GM12878 (cell line): ENCODE measurements at regions not wholly inside any gene's neighbourhood (a gene's known extent, or its start where the extent isn't known, plus 50 kb on each side); places are given as distances from the start of the nearest gene placed in this dataset.

Source experiments
- ATAC-seq: fragments of 200-7000 bp; cut with Tn5 transposase; 3 replicates; pipeline ENCODE4 v1.9.1; 2020; ENCODE audit warnings: mild to moderate bottlenecking, moderate library complexity
- BruUV-seq: library from RNA; stranded (reverse); fragments of 400-500 nt; replicated peaks from 2 replicates; lab custom pipeline; 2021; lab: Mats Ljungman, UMichigan
- CTCF ChIA-PET: fragments of 300-600 bp; sonication (Branson Sonifier 250); formaldehyde crosslinking; extraction: SDS; loops from one replicate; lab custom pipeline; 2021; ENCODE audit warnings: inconsistent platforms; lab: Yijun Ruan, JAX
- POLR2A ChIA-PET: fragments of 350-600 bp; formaldehyde crosslinking; extraction: SDS; loops from one replicate; lab custom pipeline; 2021; ENCODE audit warnings: inconsistent platforms; lab: Charles Lee
- RAD21 ChIA-PET: fragments of 300-600 bp; sonication (Branson Sonifier 250); formaldehyde crosslinking; loops from one replicate; lab custom pipeline; 2023; ENCODE audit warnings: antibody characterized with exemption; ENCODE audit not compliant: unreplicated experiment; lab: Charles Lee
- SMC1A ChIA-PET: fragments of 300-600 bp; sonication (Branson Sonifier 250); formaldehyde crosslinking; loops from one replicate; lab custom pipeline; 2023; ENCODE audit not compliant: unreplicated experiment, uncharacterized antibody; lab: Charles Lee
- DNase-seq: peaks from one replicate; pipeline ENCODE4 v3.0.0-alpha.2; 2011; ENCODE audit warnings: low read depth, low spot score
- FAIRE-seq: peaks from 3 replicates; lab custom pipeline; 2011; peaks lifted over from hg19 to GRCh38; lab: Jason Lieb, UNC
- H2AFZ ChIP-seq: 2 replicates; pipeline ENCODE4 v1.6.0; 2011; ENCODE audit warnings: low read depth, low read length, control low read depth; ENCODE audit not compliant: control insufficient read depth
- H3K27ac ChIP-seq: 2 replicates; pipeline ENCODE4 v1.5.1; 2011; ENCODE audit warnings: control low read depth; ENCODE audit not compliant: control insufficient read depth, insufficient read depth
- H3K27me3 ChIP-seq, 2 experiments: replicated peaks in 1 of 2; 2 replicates each; pipeline versions ENCODE4 v1.6.0 to v1.6.1; 2011; ENCODE audit warnings: low read length in 1 of 2; ENCODE audit not compliant: control insufficient read depth in 2 of 2, insufficient read depth in 2 of 2
- H3K36me3 ChIP-seq, 2 experiments: 2 replicates each; pipeline ENCODE4 v1.5.1; 2011; ENCODE audit warnings: low read length in 1 of 2; ENCODE audit not compliant: control insufficient read depth in 2 of 2, insufficient read depth in 2 of 2
- H3K4me1 ChIP-seq: 2 replicates; pipeline ENCODE4 v1.6.1; 2011; ENCODE audit warnings: mild to moderate bottlenecking, low read length, moderate library complexity, mixed read lengths; ENCODE audit not compliant: control insufficient read depth, insufficient read depth
- H3K4me2 ChIP-seq: 2 replicates; pipeline ENCODE4 v1.6.0; 2011; ENCODE audit warnings: control low read depth; ENCODE audit not compliant: control insufficient read depth, insufficient read depth
- H3K4me3 ChIP-seq: fragments of 200-600 bp; sonication (generic); 2 replicates; pipeline ENCODE4 v1.5.1; 2016
- H3K79me2 ChIP-seq: 2 replicates; pipeline ENCODE4 v1.6.0; 2011; ENCODE audit warnings: low read length; ENCODE audit not compliant: control insufficient read depth, insufficient read depth
- H3K9ac ChIP-seq: 2 replicates; pipeline ENCODE4 v1.8.0; 2011; ENCODE audit warnings: low read length, control low read depth, mixed read lengths; ENCODE audit not compliant: control insufficient read depth, insufficient read depth
- H3K9me3 ChIP-seq: replicated peaks from 3 replicates; pipeline ENCODE4 v1.5.1; 2011; ENCODE audit warnings: mild to moderate bottlenecking, low read length; ENCODE audit not compliant: control insufficient read depth, insufficient read depth
- H4K20me1 ChIP-seq: 2 replicates; pipeline ENCODE4 v1.6.0; 2011; ENCODE audit not compliant: control insufficient read depth, insufficient read depth
- CHD2 ChIP-seq: IDR thresholded peaks from 2 replicates; pipeline ENCODE4 v1.6.1; 2011; ENCODE audit warnings: low read depth, low read length, improper control_type of control experiment, borderline replicate concordance
- ETV6 ChIP-seq, 2 experiments: fragments of 450-650 bp in 1 of 2; IDR thresholded peaks in 1 of 2; conservative IDR thresholded peaks in 1 of 2; 2 replicates each; pipeline ENCODE4 v1.6.1; 2014; ENCODE audit warnings: antibody characterized with exemption in 1 of 2, borderline replicate concordance in 1 of 2, low read depth in 1 of 2, mild to moderate bottlenecking in 1 of 2, moderate library complexity in 1 of 2
- HCFC1 ChIP-seq: fragments of 150-350 bp; IDR thresholded peaks from 2 replicates; pipeline ENCODE4 v1.6.1; 2014; ENCODE audit warnings: low read length
- JUNB ChIP-seq: IDR thresholded peaks from 2 replicates; pipeline ENCODE4 v1.6.1; 2016; ENCODE audit warnings: antibody characterized with exemption, mild to moderate bottlenecking
- JUND ChIP-seq: IDR thresholded peaks from 2 replicates; pipeline ENCODE4 v1.6.1; 2012; ENCODE audit warnings: low read depth, mild to moderate bottlenecking, low read length, improper control_type of control experiment, moderate library complexity
- KDM1A ChIP-seq: fragments of 200-600 bp; sonication (generic); IDR thresholded peaks from 2 replicates; pipeline ENCODE4 v1.6.1; 2016; ENCODE audit warnings: borderline replicate concordance
- NR2C2 ChIP-seq: IDR thresholded peaks from 2 replicates; pipeline ENCODE4 v1.6.1; 2011; ENCODE audit warnings: borderline replicate concordance, low read depth; ENCODE audit not compliant: control insufficient read depth, insufficient read length
- PML ChIP-seq: IDR thresholded peaks from 2 replicates; pipeline ENCODE4 v1.6.1; 2012; ENCODE audit warnings: low read length, inconsistent platforms
- TCF3 ChIP-seq: IDR thresholded peaks from 2 replicates; pipeline ENCODE4 v1.6.1; 2012; ENCODE audit warnings: low read depth, mild to moderate bottlenecking, low read length, borderline replicate concordance; ENCODE audit not compliant: insufficient read depth
- ZBTB33 ChIP-seq: fragments of 450-650 bp; IDR thresholded peaks from 2 replicates; pipeline ENCODE4 v1.6.1; 2017; ENCODE audit warnings: mild to moderate bottlenecking
- WGBS: methylation state at CpG from one replicate; pipeline ENCODE4 v1.1.6; 2016; ENCODE audit warnings: low lambda C conversion rate; ENCODE audit not compliant: insufficient replicate concordance, insufficient coverage; ENCODE audit errors: missing lambda C conversion rate; 5-methylcytosine and 5-hydroxymethylcytosine counted together
- in situ Hi-C: fragments of 300-500 bp; cut with MboI; formaldehyde crosslinking; loops from 9 replicates; pipeline ENCODE4 v1.14.3; 2018; ENCODE audit warnings: mixed read lengths
- intact Hi-C: fragments of 100-400 bp; cut with micrococcal nuclease; formaldehyde crosslinking; loops from one replicate; pipeline ENCODE4 v1.14.2; 2022; ENCODE audit not compliant: unreplicated experiment

- no peak for TF ChIP-seq JUND
- no peak for TF ChIP-seq CHD2
- no peak for TF ChIP-seq TCF3
- TF ChIP-seq KDM1A, result no peak
- TF ChIP-seq ETV6 (conservative IDR thresholded peaks at IDR 0.05 in 1 of 2, IDR thresholded peaks at IDR 0.05 in 1 of 2; ENCODE audit: borderline replicate concordance in 1 of 2, low read depth in 1 of 2), result no peak
- TF ChIP-seq NR2C2, result no peak
- no peak for TF ChIP-seq JUNB
- TF ChIP-seq HCFC1, result no peak
- TF ChIP-seq, all 136 proteins: peak for 0
Measured at GRCh38 chr5:71904852-71905251, 185.8 kb downstream of the CARTPT start (continued).

- DNase-seq, result no peak
- ATAC-seq, result no peak
- H3K27me3 ChIP-seq, result no peaks in the 10 kb centered on the region
- H3K79me2 ChIP-seq, result no peaks in the 10 kb centered on the region
- H3K9ac ChIP-seq, result no peak overlapping the region
- peaks cover 8% of the 10 kb centered on the region for H3K4me1 ChIP-seq
- no TSS peak for BruUV-seq
- no peaks in the 10 kb centered on the region for H4K20me1 ChIP-seq
- H3K4me3 ChIP-seq, result no peak overlapping the region
- RAD21 ChIA-PET, result no interaction called here
- TF ChIP-seq PML (no peak), ZBTB33 (no peak)
- WGBS, result 89% methylated on average over 1 of the region's 1 CpG
- peak overlapping the region; percentile 55; the same call in 1 of the 2 replicates for H3K27ac ChIP-seq
- POLR2A ChIA-PET, result interaction anchor here (0.6 to 0.7 kb wide), 2 partner anchors 31 to 315 kb away, joined by 3 to 6 read pairs; no protein-coding TSS in a partner anchor
- no peak overlapping the region for H3K4me2 ChIP-seq
- CTCF ChIA-PET, result interaction anchor here (1.2 kb wide), 1 partner anchor 13 kb away, joined by 3 read pairs; no protein-coding TSS in a partner anchor
- H3K36me3 ChIP-seq, result no peaks in the 10 kb centered on the region
- H3K9me3 ChIP-seq, result no peaks in the 10 kb centered on the region; the same call in 1 of the 3 replicates
- SMC1A ChIA-PET, result interaction anchor here (0.8 kb wide), 1 partner anchor 20 kb away, joined by 3 read pairs; no protein-coding TSS in a partner anchor
- H2AFZ ChIP-seq, result no peak overlapping the region
- in situ Hi-C loops (no loop called here), intact Hi-C loops (no loop called here)
- no peak for FAIRE-seq
Measured at GRCh38 chr5:71905834-71906711, 187.0 kb downstream of the CARTPT start.
